NCI-H1105 (cell line): ENCODE measurements at regions not wholly inside any gene's neighbourhood (a gene's known extent, or its start where the extent isn't known, plus 50 kb on each side); places are given as distances from the start of the nearest gene placed in this dataset.

Experiments used
- DNase-seq: peaks from one replicate; lab custom pipeline; 2025; lab: John Stamatoyannopoulos, UW

- no peak for DNase-seq
These were observed 287.1 kb upstream of the SRRM4 start for GRCh38 chr12:118694128-118694775.

- no peak for DNase-seq
These were observed 276.7 kb upstream of the SRRM4 start for GRCh38 chr12:118704527-118705241.

- DNase-seq, result no peak
These were observed 274.9 kb upstream of the SRRM4 start for GRCh38 chr12:118706437-118706836.

- no peak for DNase-seq
These were observed 271.4 kb upstream of the SRRM4 start for GRCh38 chr12:118709946-118710345.

GRCh38 chr12:118711185-118711584 lies 270.2 kb upstream of the SRRM4 start:
- no peak for DNase-seq

- peak; percentile 61 for DNase-seq
These were observed 267.3 kb upstream of the SRRM4 start for GRCh38 chr12:118714051-118714460.

GRCh38 chr12:118714500-118714899 lies 266.8 kb upstream of the SRRM4 start:
- no peak for DNase-seq

GRCh38 chr12:118715647-118716046 lies 265.7 kb upstream of the SRRM4 start:
- DNase-seq, result no peak

GRCh38 chr12:118727196-118727978 lies 254.0 kb upstream of the SRRM4 start:
- no peak for DNase-seq

GRCh38 chr12:118727979-118728366 lies 253.4 kb upstream of the SRRM4 start:
- no peak for DNase-seq

GRCh38 chr12:118734266-118734665 lies 247.1 kb upstream of the SRRM4 start:
- no peak for DNase-seq

- DNase-seq, result no peak
These were observed 243.3 kb upstream of the SRRM4 start for GRCh38 chr12:118737985-118738540.

- no peak for DNase-seq
These were observed 240.1 kb upstream of the SRRM4 start for GRCh38 chr12:118741194-118741593.

GRCh38 chr12:118742431-118742830 lies 238.9 kb upstream of the SRRM4 start:
- no peak for DNase-seq

- DNase-seq, result peak; percentile 77
These were observed 237.2 kb upstream of the SRRM4 start for GRCh38 chr12:118743896-118744700.

- no peak for DNase-seq
These were observed 235.2 kb upstream of the SRRM4 start for GRCh38 chr12:118746176-118746575.

- no peak for DNase-seq
These were observed 234.4 kb upstream of the SRRM4 start for GRCh38 chr12:118746960-118747359.

- no peak for DNase-seq
These were observed 233.6 kb upstream of the SRRM4 start for GRCh38 chr12:118747771-118748170.

- no peak for DNase-seq
These were observed 232.6 kb upstream of the SRRM4 start for GRCh38 chr12:118748478-118749380.

GRCh38 chr12:118749646-118750045 lies 231.7 kb upstream of the SRRM4 start:
- DNase-seq, result no peak

GRCh38 chr12:118750666-118751065 lies 230.7 kb upstream of the SRRM4 start:
- DNase-seq, result no peak
